HG02981 (cell line): ENCODE measurements at regions not wholly inside any gene's neighbourhood (a gene's known extent, or its start where the extent isn't known, plus 50 kb on each side); places are given as distances from the start of the nearest gene placed in this dataset.

Source experiments
- ATAC-seq: cut with Tn5 transposase; IDR thresholded peaks from one replicate; pipeline ENCODE4 v1.9.1; 2021; ENCODE audit warnings: mild to moderate bottlenecking, moderate library complexity; ENCODE audit not compliant: unreplicated experiment

- ATAC-seq = no peak
These were observed 571.7 kb upstream of the GOT2 start for GRCh38 chr16:59305850-59306249.

- ATAC-seq = no peak
These were observed 562.8 kb upstream of the GOT2 start for GRCh38 chr16:59296888-59297287.

- ATAC-seq = no peak
These were observed 562.0 kb upstream of the GOT2 start for GRCh38 chr16:59295993-59296736.

- ATAC-seq = no peak
These were observed 561.4 kb upstream of the GOT2 start for GRCh38 chr16:59295474-59295873.

GRCh38 chr16:59290718-59291117 is 556.6 kb upstream of the GOT2 start:
- ATAC-seq = no peak

GRCh38 chr16:59289151-59289550 is 555.0 kb upstream of the GOT2 start:
- no peak for ATAC-seq

- no peak for ATAC-seq
These were observed 540.0 kb upstream of the GOT2 start for GRCh38 chr16:59274141-59274540.

- ATAC-seq = no peak
These were observed 529.8 kb upstream of the GOT2 start for GRCh38 chr16:59263955-59264354.

- no peak for ATAC-seq
These were observed 526.8 kb upstream of the GOT2 start for GRCh38 chr16:59260892-59261291.

GRCh38 chr16:59259950-59260319 is 525.8 kb upstream of the GOT2 start:
- no peak for ATAC-seq

GRCh38 chr16:59259074-59259949 is 525.2 kb upstream of the GOT2 start:
- ATAC-seq = no peak

- no peak for ATAC-seq
These were observed 518.2 kb upstream of the GOT2 start for GRCh38 chr16:59252317-59252716.

GRCh38 chr16:59249011-59249410 is 514.9 kb upstream of the GOT2 start:
- ATAC-seq = no peak

- ATAC-seq = no peak
These were observed 508.4 kb upstream of the GOT2 start for GRCh38 chr16:59242556-59242955.

GRCh38 chr16:59238246-59238645 is 504.1 kb upstream of the GOT2 start:
- ATAC-seq = no peak

GRCh38 chr16:59236804-59237458 is 502.8 kb upstream of the GOT2 start:
- no peak for ATAC-seq

- no peak for ATAC-seq
These were observed 490.3 kb upstream of the GOT2 start for GRCh38 chr16:59224401-59224800.

- no peak for ATAC-seq
These were observed 485.9 kb upstream of the GOT2 start for GRCh38 chr16:59220011-59220410.

GRCh38 chr16:59216291-59216690 is 482.2 kb upstream of the GOT2 start:
- no peak for ATAC-seq

GRCh38 chr16:59214455-59214854 is 480.3 kb upstream of the GOT2 start:
- ATAC-seq = no peak

- no peak for ATAC-seq
These were observed 479.8 kb upstream of the GOT2 start for GRCh38 chr16:59213952-59214351.
